Thyroid gland (tissue), 4 donors: ENCODE measurements at regions not wholly inside any gene's neighbourhood (a gene's known extent, or its start where the extent isn't known, plus 50 kb on each side); places are given as distances from the start of the nearest gene placed in this dataset.

Experiments used
- POLR2A ChIP-seq, 2 donors: fragments of 450-650 bp; IDR thresholded peaks; one replicate each; pipeline ENCODE4 v1.6.1; 2017; ENCODE audit warnings: antibody characterized with exemption in 2 of 2, mild to moderate bottlenecking in 2 of 2, moderate library complexity in 1 of 2
- TF ChIP-seq, protein P1 (sequence below), 6 experiments: fragments of 200-600 bp in 3 of 6; fragments of 450-650 bp in 3 of 6; sonication (generic) in 3 of 6; IDR thresholded peaks; one replicate each; pipeline ENCODE4 v1.5.1; 2016 to 2019; ENCODE audit warnings: antibody characterized with exemption in 6 of 6, mild to moderate bottlenecking in 2 of 6, inconsistent platforms in 1 of 6, moderate library complexity in 1 of 6

- TF ChIP-seq, protein P1, sequence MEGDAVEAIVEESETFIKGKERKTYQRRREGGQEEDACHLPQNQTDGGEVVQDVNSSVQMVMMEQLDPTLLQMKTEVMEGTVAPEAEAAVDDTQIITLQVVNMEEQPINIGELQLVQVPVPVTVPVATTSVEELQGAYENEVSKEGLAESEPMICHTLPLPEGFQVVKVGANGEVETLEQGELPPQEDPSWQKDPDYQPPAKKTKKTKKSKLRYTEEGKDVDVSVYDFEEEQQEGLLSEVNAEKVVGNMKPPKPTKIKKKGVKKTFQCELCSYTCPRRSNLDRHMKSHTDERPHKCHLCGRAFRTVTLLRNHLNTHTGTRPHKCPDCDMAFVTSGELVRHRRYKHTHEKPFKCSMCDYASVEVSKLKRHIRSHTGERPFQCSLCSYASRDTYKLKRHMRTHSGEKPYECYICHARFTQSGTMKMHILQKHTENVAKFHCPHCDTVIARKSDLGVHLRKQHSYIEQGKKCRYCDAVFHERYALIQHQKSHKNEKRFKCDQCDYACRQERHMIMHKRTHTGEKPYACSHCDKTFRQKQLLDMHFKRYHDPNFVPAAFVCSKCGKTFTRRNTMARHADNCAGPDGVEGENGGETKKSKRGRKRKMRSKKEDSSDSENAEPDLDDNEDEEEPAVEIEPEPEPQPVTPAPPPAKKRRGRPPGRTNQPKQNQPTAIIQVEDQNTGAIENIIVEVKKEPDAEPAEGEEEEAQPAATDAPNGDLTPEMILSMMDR (IDR thresholded peaks at IDR 0.05) = no peak
- TF ChIP-seq POLR2A (IDR thresholded peaks at IDR 0.05) = no peak
Measured at GRCh38 chr6:164396071-164397047, 913.0 kb downstream of the C6orf118 start.
